Large intestine (tissue), 3 donors: ENCODE measurements at regions not wholly inside any gene's neighbourhood (a gene's known extent, or its start where the extent isn't known, plus 50 kb on each side); places are given as distances from the start of the nearest gene placed in this dataset.

Source experiments
- DNase-seq, 2 donors: peaks; one replicate each; pipeline versions ENCODE4 v3.0.0 to v3.0.0-alpha.2; 2013
- H3K27ac ChIP-seq: one replicate; pipeline ENCODE4 v1.5.1; 2013; ENCODE audit warnings: low read length
- H3K27me3 ChIP-seq: 2 replicates; pipeline ENCODE4 v1.6.1; 2013; ENCODE audit warnings: low read length; ENCODE audit not compliant: control insufficient read depth, insufficient read depth
- H3K36me3 ChIP-seq: 2 replicates; pipeline ENCODE4 v1.6.1; 2013; ENCODE audit warnings: low read length; ENCODE audit not compliant: control insufficient read depth, insufficient read depth
- H3K4me1 ChIP-seq: one replicate; pipeline ENCODE4 v1.6.1; 2013; ENCODE audit warnings: low read length; ENCODE audit not compliant: control insufficient read depth, insufficient read depth
- H3K4me3 ChIP-seq: one replicate; pipeline ENCODE4 v1.5.1; 2013; ENCODE audit warnings: low read length
- H3K9me3 ChIP-seq: one replicate; pipeline ENCODE4 v1.6.1; 2013; ENCODE audit warnings: mild to moderate bottlenecking, low read depth, low read length, moderate library complexity; ENCODE audit not compliant: control insufficient read depth
- WGBS: methylation state at CpG from one replicate; pipeline ENCODE4 v1.1.5; 2013; ENCODE audit warnings: low lambda C conversion rate; ENCODE audit not compliant: insufficient coverage; 5-methylcytosine and 5-hydroxymethylcytosine counted together

- no CpG with 5 or more reads among the region's 1 CpG for WGBS
Measured at GRCh38 chr11:27928809-27929208, 179.1 kb downstream of the KIF18A start.

GRCh38 chr11:27926981-27927481 is 180.9 kb downstream of the KIF18A start:
- no peaks in the 10 kb centered on the region for H3K9me3 ChIP-seq
- H3K27me3 ChIP-seq, result no peaks in the 10 kb centered on the region
- no peaks in the 10 kb centered on the region for H3K36me3 ChIP-seq
- H3K4me3 ChIP-seq, result no peak overlapping the region
- DNase-seq, result no peak
- no CpG with 5 or more reads among the region's 4 CpGs for WGBS
- no peaks in the 10 kb centered on the region for H3K4me1 ChIP-seq
- no peak overlapping the region for H3K27ac ChIP-seq

More at GRCh38 chr11:27928809-27929208, 179.1 kb downstream of the KIF18A start:
- no peak overlapping the region for H3K4me3 ChIP-seq
- no peaks in the 10 kb centered on the region for H3K36me3 ChIP-seq
- no peaks in the 10 kb centered on the region for H3K4me1 ChIP-seq
- no peaks in the 10 kb centered on the region for H3K27me3 ChIP-seq
- H3K9me3 ChIP-seq, result no peaks in the 10 kb centered on the region
- no peak for DNase-seq
- H3K27ac ChIP-seq, result no peak overlapping the region

GRCh38 chr11:27926486-27926885 is 181.5 kb downstream of the KIF18A start:
- no peaks in the 10 kb centered on the region for H3K4me1 ChIP-seq
- DNase-seq, result no peak
- H3K27ac ChIP-seq, result no peak overlapping the region
- H3K36me3 ChIP-seq, result no peaks in the 10 kb centered on the region
- H3K9me3 ChIP-seq, result no peaks in the 10 kb centered on the region
- no peaks in the 10 kb centered on the region for H3K27me3 ChIP-seq
- no CpG with 5 or more reads among the region's 2 CpGs for WGBS
- H3K4me3 ChIP-seq, result no peak overlapping the region

- no peak overlapping the region for H3K4me3 ChIP-seq
- no peaks in the 10 kb centered on the region for H3K9me3 ChIP-seq
- no peaks in the 10 kb centered on the region for H3K27me3 ChIP-seq
- no peak overlapping the region for H3K27ac ChIP-seq
- H3K36me3 ChIP-seq, result no peaks in the 10 kb centered on the region
- no peaks in the 10 kb centered on the region for H3K4me1 ChIP-seq
- DNase-seq, result no peak
Measured at GRCh38 chr11:27921472-27921871, 186.5 kb downstream of the KIF18A start.

- no peak overlapping the region for H3K4me3 ChIP-seq
- H3K27ac ChIP-seq, result no peak overlapping the region
- H3K36me3 ChIP-seq, result no peaks in the 10 kb centered on the region
- no peaks in the 10 kb centered on the region for H3K4me1 ChIP-seq
- no peaks in the 10 kb centered on the region for H3K27me3 ChIP-seq
- no peak for DNase-seq
- no CpG with 5 or more reads among the region's 6 CpGs for WGBS
- H3K9me3 ChIP-seq, result no peaks in the 10 kb centered on the region
Measured at GRCh38 chr11:27916541-27917100, 191.3 kb downstream of the KIF18A start.

GRCh38 chr11:27914080-27914479 is 193.9 kb downstream of the KIF18A start:
- H3K27me3 ChIP-seq, result no peaks in the 10 kb centered on the region
- no peaks in the 10 kb centered on the region for H3K4me1 ChIP-seq
- no peaks in the 10 kb centered on the region for H3K36me3 ChIP-seq
- DNase-seq, result no peak
- no peak overlapping the region for H3K27ac ChIP-seq
- no peaks in the 10 kb centered on the region for H3K9me3 ChIP-seq
- H3K4me3 ChIP-seq, result no peak overlapping the region

- no CpG with 5 or more reads among the region's 3 CpGs for WGBS
- Histone ChIP-seq H3K4me3 (no peak overlapping the region), H3K36me3 (no peaks in the 10 kb centered on the region), H3K4me1 (no peaks in the 10 kb centered on the region), H3K9me3 (no peaks in the 10 kb centered on the region), H3K27me3 (no peaks in the 10 kb centered on the region), H3K27ac (no peak overlapping the region)
- DNase-seq, result no peak
Measured at GRCh38 chr11:27913650-27914049, 194.3 kb downstream of the KIF18A start.

- H3K4me1 ChIP-seq, result no peaks in the 10 kb centered on the region
- DNase-seq, result no peak
- H3K27ac ChIP-seq, result no peak overlapping the region
- H3K9me3 ChIP-seq, result no peaks in the 10 kb centered on the region
- no peaks in the 10 kb centered on the region for H3K27me3 ChIP-seq
- H3K36me3 ChIP-seq, result no peaks in the 10 kb centered on the region
- WGBS, result no CpG with 5 or more reads among the region's 2 CpGs
- H3K4me3 ChIP-seq, result no peak overlapping the region
Measured at GRCh38 chr11:27912916-27913315, 195.0 kb downstream of the KIF18A start.

- Histone ChIP-seq H3K27ac (no peak overlapping the region), H3K4me1 (no peaks in the 10 kb centered on the region)
- 83% methylated on average over 1 of the region's 5 CpGs for WGBS
Measured at GRCh38 chr11:27910186-27910931, 197.6 kb downstream of the KIF18A start.

GRCh38 chr11:27909386-27909785 is 198.6 kb downstream of the KIF18A start:
- no peak for DNase-seq
- Histone ChIP-seq H3K27ac (no peak overlapping the region), H3K36me3 (no peaks in the 10 kb centered on the region), H3K27me3 (no peaks in the 10 kb centered on the region), H3K9me3 (no peaks in the 10 kb centered on the region), H3K4me1 (no peaks in the 10 kb centered on the region), H3K4me3 (no peak overlapping the region)
- WGBS, result no CpG with 5 or more reads among the region's 2 CpGs

More at GRCh38 chr11:27910186-27910931, 197.6 kb downstream of the KIF18A start:
- Histone ChIP-seq H3K36me3 (no peaks in the 10 kb centered on the region), H3K27me3 (no peaks in the 10 kb centered on the region), H3K9me3 (no peaks in the 10 kb centered on the region), H3K4me3 (no peak overlapping the region)
- DNase-seq, result no peak

GRCh38 chr11:27908621-27909020 is 199.3 kb downstream of the KIF18A start:
- Histone ChIP-seq H3K4me1 (no peaks in the 10 kb centered on the region), H3K27ac (no peak overlapping the region), H3K27me3 (no peaks in the 10 kb centered on the region), H3K36me3 (no peaks in the 10 kb centered on the region), H3K9me3 (no peaks in the 10 kb centered on the region), H3K4me3 (no peak overlapping the region)
- WGBS, result 50% methylated on average over 1 of the region's 3 CpGs
- no peak for DNase-seq
